Retina (tissue), 1 donor: ENCODE measurements at regions not wholly inside any gene's neighbourhood (a gene's known extent, or its start where the extent isn't known, plus 50 kb on each side); places are given as distances from the start of the nearest gene placed in this dataset.

Experiments used
- DNase-seq: peaks from one replicate; pipeline ENCODE4 v3.0.0-alpha.2; 2016

DNA sequence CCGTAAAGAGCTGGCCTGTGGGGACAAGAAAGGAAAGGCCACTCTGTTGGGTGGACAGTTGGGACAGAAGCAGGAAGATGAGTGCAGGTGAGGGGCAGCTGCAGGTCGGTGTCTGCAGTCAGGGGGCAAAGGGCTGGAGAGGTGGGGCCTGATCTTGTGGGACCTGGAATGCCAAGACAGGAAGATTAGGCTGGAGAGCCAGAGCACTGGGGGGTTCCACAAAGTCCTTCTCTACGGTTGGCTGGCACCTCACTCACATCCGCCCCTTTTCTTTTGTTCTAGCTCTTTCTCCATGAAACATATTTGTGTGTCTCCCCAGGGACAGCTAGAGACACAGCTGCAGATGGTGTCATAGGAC, 404.1 kb downstream of the PTPRU start:
- DNase-seq, result no peak

- no peak for DNase-seq
These were observed 403.6 kb downstream of the PTPRU start for GRCh38 chr1:29639741-29640427.

DNA sequence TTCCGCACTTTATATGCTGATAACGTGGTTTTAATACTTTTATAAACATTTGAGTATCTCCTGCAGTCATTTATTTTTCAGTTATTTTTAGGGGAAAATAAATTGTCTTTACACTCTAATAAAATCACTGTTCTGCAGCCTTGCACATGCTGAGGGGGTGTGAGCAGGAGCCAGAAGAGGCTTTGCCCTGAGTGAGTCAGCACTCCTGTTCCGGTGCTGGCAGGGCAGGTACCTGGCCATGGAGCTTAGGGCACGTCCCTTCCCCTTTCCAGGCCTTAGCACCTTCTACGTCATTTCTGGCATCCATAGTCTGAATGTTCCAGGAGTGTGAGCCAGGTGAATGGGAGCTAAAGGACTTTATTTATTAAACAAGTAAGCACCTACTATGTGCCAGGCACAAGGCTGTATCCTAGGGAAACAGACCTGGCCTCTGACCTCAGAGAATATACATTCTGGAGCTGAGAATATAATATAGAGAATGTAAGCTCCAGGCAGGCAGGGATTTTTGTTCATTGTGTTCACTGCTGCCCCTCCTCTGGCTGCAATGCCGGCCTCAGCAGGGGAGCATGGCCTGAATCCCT, 402.9 kb downstream of the PTPRU start:
- no peak for DNase-seq

DNA sequence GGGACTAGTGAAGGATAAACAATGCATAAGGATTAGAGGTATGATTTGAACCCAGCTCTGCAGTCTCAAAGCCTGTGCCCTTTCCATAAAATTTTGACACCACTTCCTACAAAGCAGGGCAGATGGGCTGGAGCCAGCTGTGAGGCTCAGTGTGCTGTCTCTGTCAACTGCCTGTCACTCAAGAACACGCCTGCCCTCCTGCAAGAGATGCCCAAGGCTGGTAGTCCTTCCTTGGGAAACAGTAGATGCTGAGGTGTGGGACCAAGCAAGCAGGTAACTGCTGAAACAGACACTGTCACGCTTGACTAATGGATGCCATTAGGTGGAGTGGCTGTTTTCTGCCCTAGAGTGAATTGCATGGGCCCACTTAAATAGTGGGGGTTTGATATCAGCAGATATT, 402.0 kb downstream of the PTPRU start:
- DNase-seq, result no peak

- DNase-seq, result no peak
These were observed 400.6 kb downstream of the PTPRU start for GRCh38 chr1:29636936-29637335.

GRCh38 chr1:29635501-29636263, 399.4 kb downstream of the PTPRU start:
- no peak for DNase-seq

- DNase-seq, result no peak
These were observed 398.5 kb downstream of the PTPRU start for GRCh38 chr1:29634746-29635335.

- no peak for DNase-seq
These were observed 398.0 kb downstream of the PTPRU start for GRCh38 chr1:29634324-29634723.

DNA sequence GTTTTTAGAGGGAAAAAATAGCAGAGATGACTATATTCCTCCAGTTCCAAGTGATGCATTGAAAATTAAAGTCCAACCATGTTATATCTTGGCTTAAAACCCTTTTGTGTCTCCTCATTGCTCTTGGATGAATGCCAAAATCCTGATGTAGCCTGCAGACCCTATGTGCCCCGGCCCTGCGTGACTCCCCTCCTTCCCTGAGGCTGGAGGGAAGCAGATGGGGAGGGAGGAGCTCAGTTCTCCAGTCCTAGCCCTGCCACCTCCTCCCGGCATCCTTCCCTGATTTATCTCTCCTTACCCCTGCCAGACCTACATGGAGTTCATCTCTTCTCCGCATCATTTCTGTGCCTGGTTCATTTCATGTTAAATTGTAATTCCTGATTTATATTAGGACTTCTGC, 397.4 kb downstream of the PTPRU start:
- DNase-seq, result no peak

- no peak for DNase-seq
These were observed 396.7 kb downstream of the PTPRU start for GRCh38 chr1:29632806-29633615.

GRCh38 chr1:29631836-29632805, 395.8 kb downstream of the PTPRU start:
- DNase-seq, result no peak

- DNase-seq, result no peak
These were observed 395.0 kb downstream of the PTPRU start for GRCh38 chr1:29631361-29631760.

GRCh38 chr1:29630756-29631155, 394.4 kb downstream of the PTPRU start:
- DNase-seq, result no peak

GRCh38 chr1:29629814-29630516, 393.6 kb downstream of the PTPRU start:
- no peak for DNase-seq

DNA sequence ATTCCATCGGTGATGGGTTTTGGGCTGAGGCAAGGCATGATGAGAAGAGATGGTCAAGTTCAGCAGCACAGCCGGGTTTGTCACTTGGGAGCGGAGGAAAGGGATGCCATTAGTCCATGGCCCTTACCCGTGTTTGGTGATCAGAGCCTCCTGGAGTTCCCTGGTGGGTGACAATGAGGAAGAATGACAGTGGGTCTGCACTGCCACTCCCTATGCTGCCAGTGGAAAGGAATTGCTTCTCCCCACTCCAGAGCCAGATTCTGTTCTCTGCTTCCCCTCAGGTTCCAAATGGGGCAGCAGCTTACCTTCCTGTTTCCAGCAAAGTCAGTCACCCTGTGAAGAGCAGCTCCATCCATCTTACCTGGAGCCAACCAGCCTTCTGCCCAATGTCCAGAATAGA, 393.1 kb downstream of the PTPRU start:
- DNase-seq, result no peak

GRCh38 chr1:29628190-29628589, 391.9 kb downstream of the PTPRU start:
- no peak for DNase-seq

- no peak for DNase-seq
These were observed 390.4 kb downstream of the PTPRU start for GRCh38 chr1:29626726-29627125.

GRCh38 chr1:29626066-29626465, 389.7 kb downstream of the PTPRU start:
- DNase-seq, result no peak

GRCh38 chr1:29625084-29625420, 388.7 kb downstream of the PTPRU start:
- DNase-seq, result no peak

DNA sequence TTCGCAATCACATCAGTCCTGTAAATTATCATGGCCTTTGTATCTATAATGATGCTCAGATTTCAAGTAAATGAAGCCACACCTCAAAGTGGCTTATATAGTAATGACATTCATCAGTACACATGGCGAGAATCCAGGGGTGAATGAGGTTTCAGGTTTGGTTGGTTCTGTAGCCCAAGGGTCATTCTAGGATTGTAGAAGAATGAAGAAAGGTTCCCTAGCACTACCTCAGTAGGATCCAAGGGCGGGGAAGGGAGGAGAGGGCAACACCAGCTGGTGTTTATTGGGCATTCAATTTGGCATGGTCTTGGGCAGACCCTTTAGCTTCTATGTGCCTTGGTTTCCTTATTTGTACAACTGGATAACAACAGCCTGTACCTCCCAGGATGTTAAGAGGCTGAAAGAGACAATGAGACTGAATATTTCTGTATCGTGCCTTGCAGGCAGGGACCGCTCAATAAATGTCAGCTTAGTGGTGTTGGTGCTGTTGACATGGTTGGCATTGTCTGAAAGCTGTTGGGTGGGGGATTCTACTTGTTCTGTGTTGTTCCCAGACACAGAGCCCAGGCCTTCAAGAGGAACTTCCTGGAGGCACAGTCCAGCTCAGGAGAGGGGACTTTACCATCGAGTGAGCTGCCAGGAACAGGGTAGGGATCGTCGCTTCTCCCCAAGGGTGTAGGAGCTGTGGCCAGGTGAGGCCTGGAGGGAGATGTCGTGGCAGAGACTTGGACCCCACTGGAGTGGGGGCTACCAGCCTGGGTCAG, 388.2 kb downstream of the PTPRU start:
- no peak for DNase-seq
